ENCODE measurements at regions not wholly inside any gene's neighbourhood (a gene's known extent, or its start where the extent isn't known, plus 50 kb on each side); places are given as distances from the start of the nearest gene placed in this dataset.

GRCh38 chr9:14014744-14015143, 299.2 kb downstream of the NFIB start:
- Histone ChIP-seq H3K27me3 (no peaks in the 10 kb centered on the region), H3K36me3 (no peaks in the 10 kb centered on the region), H3K27ac (no peak overlapping the region), H3K9me3 (no peaks in the 10 kb centered on the region), H3K4me1 (peaks cover 0 to 6% (median 0%) of the 10 kb centered on the region in 4 donors), H3K4me3 (no peak overlapping the region)
- DNase-seq (no peak), ATAC-seq (ENCODE audit: low FRiP score in 2 of 2) (no peak)
- TF ChIP-seq POLR2A (IDR thresholded peaks at IDR 0.05) (no peak), EP300 (IDR thresholded peaks at IDR 0.05) (no peak), POLR2AphosphoS5 (IDR thresholded peaks at IDR 0.05) (no peak)

GRCh38 chr9:14014218-14014617, 299.7 kb downstream of the NFIB start:
- no peak overlapping the region for H3K4me3 ChIP-seq
- DNase-seq (no peak), ATAC-seq (ENCODE audit: low FRiP score in 2 of 2) (no peak)
- no peaks in the 10 kb centered on the region for H3K9me3 ChIP-seq
- no peak overlapping the region for H3K27ac ChIP-seq
- TF ChIP-seq POLR2AphosphoS5 (IDR thresholded peaks at IDR 0.05), result no peak
- TF ChIP-seq CTCF (IDR thresholded peaks at IDR 0.05), result no peak
- no peak for TF ChIP-seq POLR2A (IDR thresholded peaks at IDR 0.05)
- no peak for TF ChIP-seq EP300 (IDR thresholded peaks at IDR 0.05)
- no peaks in the 10 kb centered on the region for H3K36me3 ChIP-seq
- peaks cover 0 to 6% (median 0%) of the 10 kb centered on the region in 4 donors for H3K4me1 ChIP-seq
- H3K27me3 ChIP-seq, result no peaks in the 10 kb centered on the region

GRCh38 chr9:14011799-14012560, 302.0 kb downstream of the NFIB start:
- no peak for TF ChIP-seq POLR2A (IDR thresholded peaks at IDR 0.05)
- TF ChIP-seq POLR2AphosphoS5 (IDR thresholded peaks at IDR 0.05), result no peak
- TF ChIP-seq CTCF (IDR thresholded peaks at IDR 0.05), result no peak
- TF ChIP-seq EP300 (IDR thresholded peaks at IDR 0.05), result no peak
- no peak for ATAC-seq (ENCODE audit: low FRiP score in 2 of 2)
- 48 to 62% methylated on average over 3 of the region's 3 CpGs for WGBS, 2 donors
- H3K4me3 ChIP-seq, result no peak overlapping the region
- no peak overlapping the region for H3K27ac ChIP-seq
- H3K9me3 ChIP-seq, result no peaks in the 10 kb centered on the region
- no peaks in the 10 kb centered on the region for H3K27me3 ChIP-seq
- H3K4me1 ChIP-seq, result no peaks in the 10 kb centered on the region
- no peak for DNase-seq
- no peaks in the 10 kb centered on the region for H3K36me3 ChIP-seq

GRCh38 chr9:14007190-14007769, 306.7 kb downstream of the NFIB start:
- Histone ChIP-seq H3K36me3 (no peaks in the 10 kb centered on the region), H3K27ac (no peak overlapping the region), H3K9me3 (no peaks in the 10 kb centered on the region), H3K27me3 (no peaks in the 10 kb centered on the region), H3K4me1 (no peaks in the 10 kb centered on the region), H3K4me3 (no peak overlapping the region)
- TF ChIP-seq POLR2A (IDR thresholded peaks at IDR 0.05), result no peak
- no peak for TF ChIP-seq CTCF (IDR thresholded peaks at IDR 0.05)
- TF ChIP-seq EP300 (IDR thresholded peaks at IDR 0.05), result no peak
- no peak for TF ChIP-seq POLR2AphosphoS5 (IDR thresholded peaks at IDR 0.05)
- peak in 1 of 2 donors; percentile 39 for DNase-seq
- WGBS, 2 donors, result 76 to 78% methylated on average over 19 of the region's 19 CpGs
- ATAC-seq (ENCODE audit: low FRiP score in 2 of 2), result peak in 1 of 2 donors; percentile 12

- H3K27ac ChIP-seq, result no peak overlapping the region
- no peaks in the 10 kb centered on the region for H3K36me3 ChIP-seq
- TF ChIP-seq POLR2AphosphoS5 (IDR thresholded peaks at IDR 0.05), result no peak
- TF ChIP-seq EP300 (IDR thresholded peaks at IDR 0.05), result no peak
- no peak for TF ChIP-seq POLR2A (IDR thresholded peaks at IDR 0.05)
- 74 to 83% methylated on average over 10 of the region's 10 CpGs for WGBS, 2 donors
- no peaks in the 10 kb centered on the region for H3K27me3 ChIP-seq
- DNase-seq, result no peak
- no peak for ATAC-seq (ENCODE audit: low FRiP score in 2 of 2)
- H3K4me3 ChIP-seq, result no peak overlapping the region
- H3K4me1 ChIP-seq, result no peaks in the 10 kb centered on the region
- H3K9me3 ChIP-seq, result no peaks in the 10 kb centered on the region
These were observed 307.4 kb downstream of the NFIB start for GRCh38 chr9:14006386-14007187.
